Esophagus muscularis mucosa (tissue), 3 donors: ENCODE measurements at regions not wholly inside any gene's neighbourhood (a gene's known extent, or its start where the extent isn't known, plus 50 kb on each side); places are given as distances from the start of the nearest gene placed in this dataset.

Experiments
- CTCF ChIP-seq, 3 experiments: fragments of 200-600 bp in 2 of 3; fragments of 450-650 bp in 1 of 3; sonication (generic) in 2 of 3; IDR thresholded peaks; one replicate each; pipeline ENCODE4 v1.5.1; 2017 to 2019; ENCODE audit warnings: antibody characterized with exemption in 3 of 3, mild to moderate bottlenecking in 2 of 3, moderate library complexity in 1 of 3
- POLR2A ChIP-seq: fragments of 450-650 bp; IDR thresholded peaks from one replicate; pipeline ENCODE4 v1.6.1; 2017; ENCODE audit warnings: antibody characterized with exemption, moderate library complexity, mild to moderate bottlenecking, low read depth

- no peak for TF ChIP-seq CTCF (IDR thresholded peaks at IDR 0.05)
- no peak for TF ChIP-seq POLR2A
Observed at GRCh38 chr5:99019254-99019653, 90.4 kb upstream of the CHD1 start.
